ENCODE measurements at regions not wholly inside any gene's neighbourhood (a gene's known extent, or its start where the extent isn't known, plus 50 kb on each side); places are given as distances from the start of the nearest gene placed in this dataset.

- peak; percentile 12 for DNase-seq (ENCODE audit: low spot score)
Observed at GRCh38 chr2:71277536-71278103, 50.7 kb upstream of the PAIP2B start.

- DNase-seq (ENCODE audit: low spot score) = no peak
Observed at GRCh38 chr2:71277147-71277475, 50.2 kb upstream of the PAIP2B start.

DNA sequence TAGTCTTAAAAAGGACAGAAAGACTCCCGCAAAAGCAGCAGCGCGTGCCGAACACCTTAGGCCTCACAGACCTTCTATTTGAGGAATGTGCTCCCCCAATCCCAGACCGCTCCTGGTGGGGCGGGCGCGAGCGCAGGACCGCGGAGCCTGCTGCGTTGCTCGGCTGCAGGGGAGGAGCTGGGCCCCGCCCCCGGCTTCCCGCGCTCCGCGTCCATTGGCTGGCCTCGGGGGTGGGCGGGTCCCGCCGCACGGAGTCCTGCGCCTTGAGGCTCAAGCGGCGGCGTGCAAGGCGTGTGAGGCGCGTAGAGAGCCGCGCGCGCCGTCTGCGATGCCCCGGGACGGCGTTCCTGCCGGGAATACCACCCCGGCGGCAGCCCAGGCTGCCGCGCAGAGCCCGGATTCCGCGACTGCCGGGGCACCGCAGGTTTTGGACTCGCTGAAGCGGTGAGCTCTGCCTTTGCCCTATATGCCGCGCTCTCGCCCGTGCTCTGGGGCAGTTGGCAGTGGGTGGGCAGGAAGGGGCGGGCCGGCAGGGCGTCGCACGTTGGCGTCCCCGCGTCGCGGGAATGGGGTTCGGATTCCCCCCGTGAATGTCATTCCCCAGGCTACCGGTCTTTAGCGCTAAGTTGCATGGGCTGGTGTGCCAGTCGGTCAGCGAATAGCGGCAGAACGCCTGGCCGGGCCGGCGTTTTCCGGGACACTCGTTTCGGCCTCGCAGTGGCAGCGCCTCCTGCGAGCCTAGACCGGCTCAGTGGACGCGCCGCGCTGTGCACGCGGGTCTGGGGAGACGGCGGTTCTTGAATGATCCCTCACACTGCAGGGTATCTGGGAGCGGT lies 49.6 kb upstream of the PAIP2B start:
- DNase-seq (ENCODE audit: low spot score) = peak; percentile 87
